Panc1 (cell line): ENCODE measurements at regions not wholly inside any gene's neighbourhood (a gene's known extent, or its start where the extent isn't known, plus 50 kb on each side); places are given as distances from the start of the nearest gene placed in this dataset.

Source experiments
- POLR2AphosphoS5 ChIP-seq: IDR thresholded peaks from 2 replicates; pipeline ENCODE4 v1.6.1; 2012; ENCODE audit warnings: mild to moderate bottlenecking, low read depth, low read length, moderate library complexity
- SIN3A ChIP-seq: IDR thresholded peaks from 2 replicates; pipeline ENCODE4 v1.6.1; 2012; ENCODE audit warnings: low read depth, mild to moderate bottlenecking, low read length, moderate library complexity, borderline replicate concordance; ENCODE audit not compliant: insufficient read depth
- TCF7L2 ChIP-seq: IDR thresholded peaks from 2 replicates; pipeline ENCODE4 v1.6.1; 2011; ENCODE audit warnings: mild to moderate bottlenecking, low read depth, low read length, inconsistent platforms
- TF ChIP-seq, protein P1 (sequence below): fragments of 450-650 bp; IDR thresholded peaks from 2 replicates; pipeline ENCODE4 v1.5.1; 2017; ENCODE audit warnings: mild to moderate bottlenecking
- TF ChIP-seq, protein P2 (sequence below), 2 experiments: IDR thresholded peaks; 2 replicates each; pipeline ENCODE4 v1.6.1; 2011 to 2012; ENCODE audit warnings: low read depth in 2 of 2, control low read depth in 1 of 2, low read length in 1 of 2, mild to moderate bottlenecking in 1 of 2, moderate library complexity in 1 of 2; ENCODE audit not compliant: insufficient read depth in 1 of 2

DNA sequence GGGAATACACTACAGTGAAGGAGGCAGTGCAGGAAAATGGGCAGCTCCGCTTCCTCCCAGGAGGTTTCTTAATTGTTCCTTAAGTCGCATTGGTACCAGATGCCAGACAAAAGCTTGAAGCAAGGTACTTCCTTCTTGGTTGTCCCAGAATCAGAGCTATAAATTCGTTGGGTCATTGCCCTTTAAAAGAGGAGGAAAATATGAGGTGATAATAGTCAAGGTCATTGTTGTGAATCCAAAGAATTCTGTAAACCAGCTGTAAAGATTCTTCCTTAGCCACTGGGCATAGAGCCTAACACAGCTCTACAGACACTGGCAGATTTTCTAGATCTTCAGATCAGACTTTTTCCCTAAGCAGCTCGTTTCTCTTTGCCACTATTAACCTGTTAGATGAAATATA is 444.1 kb upstream of the TLE4 start:
- TF ChIP-seq, protein P1, sequence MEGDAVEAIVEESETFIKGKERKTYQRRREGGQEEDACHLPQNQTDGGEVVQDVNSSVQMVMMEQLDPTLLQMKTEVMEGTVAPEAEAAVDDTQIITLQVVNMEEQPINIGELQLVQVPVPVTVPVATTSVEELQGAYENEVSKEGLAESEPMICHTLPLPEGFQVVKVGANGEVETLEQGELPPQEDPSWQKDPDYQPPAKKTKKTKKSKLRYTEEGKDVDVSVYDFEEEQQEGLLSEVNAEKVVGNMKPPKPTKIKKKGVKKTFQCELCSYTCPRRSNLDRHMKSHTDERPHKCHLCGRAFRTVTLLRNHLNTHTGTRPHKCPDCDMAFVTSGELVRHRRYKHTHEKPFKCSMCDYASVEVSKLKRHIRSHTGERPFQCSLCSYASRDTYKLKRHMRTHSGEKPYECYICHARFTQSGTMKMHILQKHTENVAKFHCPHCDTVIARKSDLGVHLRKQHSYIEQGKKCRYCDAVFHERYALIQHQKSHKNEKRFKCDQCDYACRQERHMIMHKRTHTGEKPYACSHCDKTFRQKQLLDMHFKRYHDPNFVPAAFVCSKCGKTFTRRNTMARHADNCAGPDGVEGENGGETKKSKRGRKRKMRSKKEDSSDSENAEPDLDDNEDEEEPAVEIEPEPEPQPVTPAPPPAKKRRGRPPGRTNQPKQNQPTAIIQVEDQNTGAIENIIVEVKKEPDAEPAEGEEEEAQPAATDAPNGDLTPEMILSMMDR, result no peak
- no peak for TF ChIP-seq POLR2AphosphoS5
- TF ChIP-seq, protein P2, sequence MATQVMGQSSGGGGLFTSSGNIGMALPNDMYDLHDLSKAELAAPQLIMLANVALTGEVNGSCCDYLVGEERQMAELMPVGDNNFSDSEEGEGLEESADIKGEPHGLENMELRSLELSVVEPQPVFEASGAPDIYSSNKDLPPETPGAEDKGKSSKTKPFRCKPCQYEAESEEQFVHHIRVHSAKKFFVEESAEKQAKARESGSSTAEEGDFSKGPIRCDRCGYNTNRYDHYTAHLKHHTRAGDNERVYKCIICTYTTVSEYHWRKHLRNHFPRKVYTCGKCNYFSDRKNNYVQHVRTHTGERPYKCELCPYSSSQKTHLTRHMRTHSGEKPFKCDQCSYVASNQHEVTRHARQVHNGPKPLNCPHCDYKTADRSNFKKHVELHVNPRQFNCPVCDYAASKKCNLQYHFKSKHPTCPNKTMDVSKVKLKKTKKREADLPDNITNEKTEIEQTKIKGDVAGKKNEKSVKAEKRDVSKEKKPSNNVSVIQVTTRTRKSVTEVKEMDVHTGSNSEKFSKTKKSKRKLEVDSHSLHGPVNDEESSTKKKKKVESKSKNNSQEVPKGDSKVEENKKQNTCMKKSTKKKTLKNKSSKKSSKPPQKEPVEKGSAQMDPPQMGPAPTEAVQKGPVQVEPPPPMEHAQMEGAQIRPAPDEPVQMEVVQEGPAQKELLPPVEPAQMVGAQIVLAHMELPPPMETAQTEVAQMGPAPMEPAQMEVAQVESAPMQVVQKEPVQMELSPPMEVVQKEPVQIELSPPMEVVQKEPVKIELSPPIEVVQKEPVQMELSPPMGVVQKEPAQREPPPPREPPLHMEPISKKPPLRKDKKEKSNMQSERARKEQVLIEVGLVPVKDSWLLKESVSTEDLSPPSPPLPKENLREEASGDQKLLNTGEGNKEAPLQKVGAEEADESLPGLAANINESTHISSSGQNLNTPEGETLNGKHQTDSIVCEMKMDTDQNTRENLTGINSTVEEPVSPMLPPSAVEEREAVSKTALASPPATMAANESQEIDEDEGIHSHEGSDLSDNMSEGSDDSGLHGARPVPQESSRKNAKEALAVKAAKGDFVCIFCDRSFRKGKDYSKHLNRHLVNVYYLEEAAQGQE (IDR thresholded peaks at IDR 0.05; ENCODE audit: insufficient read depth in 1 of 2, low read depth in 2 of 2, low read length in 1 of 2), result no peak
- TF ChIP-seq SIN3A, result no peak
- no peak for TF ChIP-seq TCF7L2
